ENCODE measurements at regions not wholly inside any gene's neighbourhood (a gene's known extent, or its start where the extent isn't known, plus 50 kb on each side); places are given as distances from the start of the nearest gene placed in this dataset.

GRCh38 chr1:79785561-79785960 is 779.0 kb upstream of the ADGRL4 start:
- TF ChIP-seq EZH2 (IDR thresholded peaks at IDR 0.05; ENCODE audit: borderline replicate concordance, insufficient read depth, low read length, poor library complexity, severe bottlenecking), result no peak
- TF ChIP-seq CTCF (IDR thresholded peaks at IDR 0.05; ENCODE audit: poor library complexity, severe bottlenecking), result no peak
- TF ChIP-seq SMC3 (conservative IDR thresholded peaks at IDR 0.05; ENCODE audit: poor library complexity), result no peak
- no peak for TF ChIP-seq POLR2AphosphoS5 (IDR thresholded peaks at IDR 0.05)
- no peak for TF ChIP-seq MXI1 (conservative IDR thresholded peaks at IDR 0.05; ENCODE audit: poor library complexity, severe bottlenecking)
- no peak for TF ChIP-seq RAD21 (conservative IDR thresholded peaks at IDR 0.05)

All from neural cell (in vitro differentiated cells).